ENCODE measurements at regions not wholly inside any gene's neighbourhood (a gene's known extent, or its start where the extent isn't known, plus 50 kb on each side); places are given as distances from the start of the nearest gene placed in this dataset.

GRCh38 chr10:43700306-43700705 lies 51.6 kb upstream of the ZNF32 start:
- no peak for TF ChIP-seq POLR2AphosphoS5 (IDR thresholded peaks at IDR 0.05)
- TF ChIP-seq, protein P1, sequence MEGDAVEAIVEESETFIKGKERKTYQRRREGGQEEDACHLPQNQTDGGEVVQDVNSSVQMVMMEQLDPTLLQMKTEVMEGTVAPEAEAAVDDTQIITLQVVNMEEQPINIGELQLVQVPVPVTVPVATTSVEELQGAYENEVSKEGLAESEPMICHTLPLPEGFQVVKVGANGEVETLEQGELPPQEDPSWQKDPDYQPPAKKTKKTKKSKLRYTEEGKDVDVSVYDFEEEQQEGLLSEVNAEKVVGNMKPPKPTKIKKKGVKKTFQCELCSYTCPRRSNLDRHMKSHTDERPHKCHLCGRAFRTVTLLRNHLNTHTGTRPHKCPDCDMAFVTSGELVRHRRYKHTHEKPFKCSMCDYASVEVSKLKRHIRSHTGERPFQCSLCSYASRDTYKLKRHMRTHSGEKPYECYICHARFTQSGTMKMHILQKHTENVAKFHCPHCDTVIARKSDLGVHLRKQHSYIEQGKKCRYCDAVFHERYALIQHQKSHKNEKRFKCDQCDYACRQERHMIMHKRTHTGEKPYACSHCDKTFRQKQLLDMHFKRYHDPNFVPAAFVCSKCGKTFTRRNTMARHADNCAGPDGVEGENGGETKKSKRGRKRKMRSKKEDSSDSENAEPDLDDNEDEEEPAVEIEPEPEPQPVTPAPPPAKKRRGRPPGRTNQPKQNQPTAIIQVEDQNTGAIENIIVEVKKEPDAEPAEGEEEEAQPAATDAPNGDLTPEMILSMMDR (IDR thresholded peaks at IDR 0.05), result no peak
- TF ChIP-seq POLR2A (IDR thresholded peaks at IDR 0.05), result no peak

Measured in gastroesophageal sphincter (tissue), 3 donors.